HFF-Myc (cell line): ENCODE measurements at regions not wholly inside any gene's neighbourhood (a gene's known extent, or its start where the extent isn't known, plus 50 kb on each side); places are given as distances from the start of the nearest gene placed in this dataset.

Source experiments
- DNase-seq: peaks from one replicate; pipeline ENCODE4 v3.0.0-alpha.2; 2011; ENCODE audit warnings: low read depth; ENCODE audit errors: extremely low read depth
- H3K4me3 ChIP-seq: replicated peaks from 2 replicates; pipeline ENCODE4 v1.5.1; 2011; ENCODE audit warnings: low read depth, mild to moderate bottlenecking, control low read depth, low read length
- TF ChIP-seq, protein P1 (sequence below): IDR thresholded peaks from 2 replicates; pipeline ENCODE4 v1.5.1; 2012; ENCODE audit warnings: mild to moderate bottlenecking, low read depth, low read length, control low read depth; ENCODE audit errors: missing control alignments

- no peak overlapping the region for H3K4me3 ChIP-seq
- TF ChIP-seq, protein P1, sequence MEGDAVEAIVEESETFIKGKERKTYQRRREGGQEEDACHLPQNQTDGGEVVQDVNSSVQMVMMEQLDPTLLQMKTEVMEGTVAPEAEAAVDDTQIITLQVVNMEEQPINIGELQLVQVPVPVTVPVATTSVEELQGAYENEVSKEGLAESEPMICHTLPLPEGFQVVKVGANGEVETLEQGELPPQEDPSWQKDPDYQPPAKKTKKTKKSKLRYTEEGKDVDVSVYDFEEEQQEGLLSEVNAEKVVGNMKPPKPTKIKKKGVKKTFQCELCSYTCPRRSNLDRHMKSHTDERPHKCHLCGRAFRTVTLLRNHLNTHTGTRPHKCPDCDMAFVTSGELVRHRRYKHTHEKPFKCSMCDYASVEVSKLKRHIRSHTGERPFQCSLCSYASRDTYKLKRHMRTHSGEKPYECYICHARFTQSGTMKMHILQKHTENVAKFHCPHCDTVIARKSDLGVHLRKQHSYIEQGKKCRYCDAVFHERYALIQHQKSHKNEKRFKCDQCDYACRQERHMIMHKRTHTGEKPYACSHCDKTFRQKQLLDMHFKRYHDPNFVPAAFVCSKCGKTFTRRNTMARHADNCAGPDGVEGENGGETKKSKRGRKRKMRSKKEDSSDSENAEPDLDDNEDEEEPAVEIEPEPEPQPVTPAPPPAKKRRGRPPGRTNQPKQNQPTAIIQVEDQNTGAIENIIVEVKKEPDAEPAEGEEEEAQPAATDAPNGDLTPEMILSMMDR, result no peak
- DNase-seq, result no peak
Measured at GRCh38 chr14:82731526-82731925, 1197.9 kb upstream of the SEL1L start.

DNA sequence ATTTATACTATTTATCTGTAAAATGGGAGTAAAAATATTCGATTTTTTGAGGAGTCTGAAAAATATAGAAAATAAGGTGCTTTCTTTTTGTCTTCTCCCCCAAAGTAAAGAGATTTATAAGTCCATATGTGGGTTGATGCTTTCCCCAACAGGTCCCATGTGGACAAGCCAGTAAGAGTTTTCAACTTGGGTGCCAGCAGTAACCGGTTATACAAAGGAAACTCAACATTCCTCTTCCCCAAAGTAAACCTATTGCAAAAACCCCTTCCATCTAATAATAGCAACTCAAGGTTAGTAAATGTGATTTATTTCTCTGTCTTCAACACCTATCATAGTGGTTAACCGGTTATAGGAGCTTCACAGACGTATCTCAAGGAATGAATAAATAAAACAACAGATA lies 1206.9 kb upstream of the SEL1L start:
- no peak overlapping the region for H3K4me3 ChIP-seq
- no peak for DNase-seq
- TF ChIP-seq, protein P1, result no peak

- TF ChIP-seq, protein P1, result no peak
- no peak for DNase-seq
Measured at GRCh38 chr14:82755476-82755875, 1221.8 kb upstream of the SEL1L start.

GRCh38 chr14:82755923-82756322 lies 1222.3 kb upstream of the SEL1L start:
- no peak for DNase-seq
- no peak overlapping the region for H3K4me3 ChIP-seq
- TF ChIP-seq, protein P1, result no peak

More at GRCh38 chr14:82755476-82755875, 1221.8 kb upstream of the SEL1L start:
- no peak overlapping the region for H3K4me3 ChIP-seq

- DNase-seq, result no peak
- TF ChIP-seq, protein P1, result no peak
- no peak overlapping the region for H3K4me3 ChIP-seq
Measured at GRCh38 chr14:82757776-82758175, 1224.1 kb upstream of the SEL1L start.

- no peak for DNase-seq
- no peak overlapping the region for H3K4me3 ChIP-seq
- TF ChIP-seq, protein P1, result no peak
Measured at GRCh38 chr14:82759656-82760055, 1226.0 kb upstream of the SEL1L start.

- H3K4me3 ChIP-seq, result no peak overlapping the region
- TF ChIP-seq, protein P1, result no peak
- no peak for DNase-seq
Measured at GRCh38 chr14:82766123-82766522, 1232.5 kb upstream of the SEL1L start.
